SK-N-SH treated with all-trans-retinoic acid at 6 μM for 48 hours (cell line): ENCODE measurements at regions not wholly inside any gene's neighbourhood (a gene's known extent, or its start where the extent isn't known, plus 50 kb on each side); places are given as distances from the start of the nearest gene placed in this dataset.

Experiments
- ATAC-seq: fragments of 200-7000 bp; cut with Tn5 transposase; 3 replicates; pipeline ENCODE4 v1.9.1; 2020; ENCODE audit warnings: mild to moderate bottlenecking, moderate library complexity
- ARNTL ChIP-seq: fragments of 450-650 bp; formaldehyde crosslinking; IDR thresholded peaks from 2 replicates; pipeline ENCODE4 v1.5.0; 2020; ENCODE audit warnings: low read depth, mild to moderate bottlenecking, moderate library complexity, borderline replicate concordance
- BACH2 ChIP-seq: fragments of 250-450 bp; sonication (Bioruptor Pico); IDR thresholded peaks from 2 replicates; pipeline ENCODE4 v1.9.0; 2021; ENCODE audit warnings: mild to moderate bottlenecking, borderline replicate concordance
- CREB5 ChIP-seq: fragments of 250-450 bp; sonication (Bioruptor Pico); IDR thresholded peaks from 2 replicates; pipeline ENCODE4 v1.5.1; 2020; ENCODE audit warnings: low read depth, mild to moderate bottlenecking, moderate library complexity
- CSDC2 ChIP-seq: fragments of 250-450 bp; sonication (Bioruptor Pico); IDR thresholded peaks from 2 replicates; pipeline ENCODE4 v1.5.0; 2020; ENCODE audit warnings: mild to moderate bottlenecking, moderate library complexity
- CSRNP3 ChIP-seq: fragments of 250-450 bp; sonication (Bioruptor Pico); IDR thresholded peaks from 2 replicates; pipeline ENCODE4 v1.5.1; 2021; ENCODE audit warnings: mild to moderate bottlenecking, moderate library complexity
- ESRRG ChIP-seq: fragments of 250-450 bp; sonication (Bioruptor Pico); IDR thresholded peaks from 2 replicates; pipeline ENCODE4 v1.6.1; 2021; ENCODE audit warnings: mild to moderate bottlenecking
- GLIS3 ChIP-seq: fragments of 250-450 bp; sonication (Bioruptor Pico); IDR thresholded peaks from 2 replicates; pipeline ENCODE4 v1.5.0; 2020; ENCODE audit warnings: mild to moderate bottlenecking, moderate library complexity
- ISL1 ChIP-seq: fragments of 250-450 bp; sonication (Bioruptor Pico); IDR thresholded peaks from 2 replicates; pipeline ENCODE4 v2.1.2; 2022; ENCODE audit warnings: mild to moderate bottlenecking, moderate library complexity
- OSR1 ChIP-seq: fragments of 250-450 bp; sonication (Bioruptor Pico); IDR thresholded peaks from 2 replicates; pipeline ENCODE4 v1.8.0; 2022; ENCODE audit warnings: moderate library complexity, mild to moderate bottlenecking, inconsistent platforms
- PATZ1 ChIP-seq: fragments of 250-450 bp; sonication (Bioruptor Pico); IDR thresholded peaks from 2 replicates; pipeline ENCODE4 v1.8.0; 2020; ENCODE audit warnings: mild to moderate bottlenecking, moderate library complexity, borderline replicate concordance
- PPARA ChIP-seq: fragments of 250-450 bp; sonication (Bioruptor Pico); IDR thresholded peaks from 2 replicates; pipeline ENCODE4 v1.5.0; 2020; ENCODE audit warnings: mild to moderate bottlenecking, borderline replicate concordance
- RARB ChIP-seq: fragments of 250-450 bp; sonication (Bioruptor Pico); IDR thresholded peaks from 2 replicates; pipeline ENCODE4 v1.8.0; 2021; ENCODE audit warnings: mild to moderate bottlenecking, moderate library complexity
- SNAI2 ChIP-seq: fragments of 250-450 bp; sonication (Bioruptor Pico); IDR thresholded peaks from 2 replicates; pipeline ENCODE4 v1.5.0; 2020; ENCODE audit warnings: mild to moderate bottlenecking, moderate library complexity
- TCF4 ChIP-seq: fragments of 250-450 bp; sonication (Bioruptor Pico); IDR thresholded peaks from 2 replicates; pipeline ENCODE4 v1.8.0; 2021; ENCODE audit warnings: mild to moderate bottlenecking, moderate library complexity, borderline replicate concordance
- TOX ChIP-seq: fragments of 250-450 bp; sonication (Bioruptor Pico); IDR thresholded peaks from 2 replicates; pipeline ENCODE4 v1.8.0; 2021; ENCODE audit warnings: mild to moderate bottlenecking, moderate library complexity, borderline replicate concordance
- ZFP3 ChIP-seq: fragments of 250-450 bp; sonication (Bioruptor Pico); IDR thresholded peaks from 2 replicates; pipeline ENCODE4 v1.5.0; 2020; ENCODE audit warnings: mild to moderate bottlenecking, moderate library complexity
- ZFP30 ChIP-seq: fragments of 450-650 bp; formaldehyde crosslinking; IDR thresholded peaks from 2 replicates; pipeline ENCODE4 v1.5.0; 2022; ENCODE audit warnings: mild to moderate bottlenecking, moderate library complexity
- ZNF565 ChIP-seq: fragments of 450-650 bp; formaldehyde crosslinking; conservative IDR thresholded peaks from 2 replicates; pipeline ENCODE4 v1.5.0; 2020; ENCODE audit warnings: low read depth, mild to moderate bottlenecking, moderate library complexity
- ZNF70 ChIP-seq: fragments of 450-650 bp; formaldehyde crosslinking; IDR thresholded peaks from 2 replicates; pipeline ENCODE4 v1.5.0; 2020; ENCODE audit warnings: mild to moderate bottlenecking, moderate library complexity
- ZNF8 ChIP-seq: fragments of 450-650 bp; formaldehyde crosslinking; IDR thresholded peaks from 2 replicates; pipeline ENCODE4 v1.5.0; 2020; ENCODE audit warnings: mild to moderate bottlenecking, moderate library complexity

- no peak for TF ChIP-seq CSDC2
- no peak for TF ChIP-seq GLIS3 (CRISPR knock-in tag)
- no peak for TF ChIP-seq PATZ1
- no peak for TF ChIP-seq TOX (CRISPR knock-in tag)
- no peak for TF ChIP-seq PPARA (CRISPR knock-in tag)
- TF ChIP-seq CSRNP3, result no peak
- no peak for TF ChIP-seq ZNF70 (CRISPR knock-in tag)
- no peak for TF ChIP-seq CREB5
- no peak for TF ChIP-seq ESRRG (CRISPR knock-in tag)
- TF ChIP-seq ZFP3 (CRISPR knock-in tag), result no peak
- TF ChIP-seq TCF4 (CRISPR knock-in tag), result no peak
- no peak for TF ChIP-seq ISL1 (CRISPR knock-in tag)
- TF ChIP-seq ZNF565, result no peak
- TF ChIP-seq ZNF8 (CRISPR knock-in tag), result no peak
- TF ChIP-seq SNAI2 (CRISPR knock-in tag), result no peak
- no peak for ATAC-seq
Observed at GRCh38 chr10:90604636-90605035, 253.2 kb downstream of the HTR7 start.

- TF ChIP-seq CREB5 (no peak), ZFP3 (CRISPR knock-in tag) (no peak), ZNF8 (CRISPR knock-in tag) (no peak), PATZ1 (no peak), SNAI2 (CRISPR knock-in tag) (no peak), OSR1 (CRISPR knock-in tag) (no peak), TOX (CRISPR knock-in tag) (no peak), CSRNP3 (no peak), ZFP30 (no peak), RARB (CRISPR knock-in tag) (no peak), BACH2 (CRISPR knock-in tag) (no peak), ZNF70 (CRISPR knock-in tag) (no peak)
- TF ChIP-seq, all 23 proteins: peak for 0
- no peak for ATAC-seq
Observed at GRCh38 chr10:90605506-90605905, 252.3 kb downstream of the HTR7 start.

GRCh38 chr10:90612276-90612675, 245.6 kb downstream of the HTR7 start:
- ATAC-seq, result no peak
- no peak for TF ChIP-seq PATZ1
- no peak for TF ChIP-seq ARNTL (CRISPR knock-in tag)
- no peak for TF ChIP-seq OSR1 (CRISPR knock-in tag)
- TF ChIP-seq CSRNP3, result no peak
